Endodermal cell (in vitro differentiated cells): ENCODE measurements at regions not wholly inside any gene's neighbourhood (a gene's known extent, or its start where the extent isn't known, plus 50 kb on each side); places are given as distances from the start of the nearest gene placed in this dataset.

Experiments used
- DNase-seq: peaks from one replicate; pipeline ENCODE4 v3.0.0-alpha.2; 2017
- H3K27ac ChIP-seq: 2 replicates; pipeline ENCODE4 v1.5.1; 2013; ENCODE audit warnings: mild to moderate bottlenecking, low read depth, low read length, moderate library complexity
- H3K27me3 ChIP-seq: 2 replicates; pipeline ENCODE4 v1.6.1; 2013; ENCODE audit warnings: mild to moderate bottlenecking, low read length, moderate library complexity; ENCODE audit not compliant: insufficient read depth, control insufficient read depth, poor library complexity, severe bottlenecking
- H3K36me3 ChIP-seq: 2 replicates; pipeline ENCODE4 v1.7.0; 2013; ENCODE audit warnings: mild to moderate bottlenecking, low read length, moderate library complexity; ENCODE audit not compliant: control insufficient read depth, insufficient read depth
- H3K4me1 ChIP-seq: one replicate; pipeline ENCODE4 v1.7.0; 2013; ENCODE audit warnings: low read length; ENCODE audit not compliant: control insufficient read depth, insufficient read depth
- H3K4me3 ChIP-seq: 2 replicates; pipeline ENCODE4 v1.5.1; 2013; ENCODE audit warnings: mild to moderate bottlenecking, low read length, moderate library complexity
- H3K9ac ChIP-seq: 2 replicates; pipeline ENCODE4 v1.6.1; 2013; ENCODE audit warnings: mild to moderate bottlenecking, low read length, moderate library complexity; ENCODE audit not compliant: poor library complexity, severe bottlenecking; ENCODE audit errors: extremely low read depth
- H3K9me3 ChIP-seq: 2 replicates; pipeline ENCODE4 v1.6.1; 2013; ENCODE audit warnings: mild to moderate bottlenecking, low read length, moderate library complexity; ENCODE audit not compliant: control insufficient read depth
- H3K27ac Mint-ChIP-seq: 2 replicates; pipeline ENCODE4 v1.8.0; 2020; ENCODE audit warnings: mixed read lengths
- H3K27me3 Mint-ChIP-seq: 2 replicates; pipeline ENCODE4 v1.8.0; 2021; ENCODE audit warnings: mild to moderate bottlenecking, mixed read lengths; ENCODE audit not compliant: insufficient read depth
- H3K36me3 Mint-ChIP-seq: 2 replicates; pipeline ENCODE4 v1.8.0; 2020; ENCODE audit warnings: low read depth, mixed read lengths
- H3K4me1 Mint-ChIP-seq: 2 replicates; pipeline ENCODE4 v1.8.0; 2020; ENCODE audit warnings: mixed read lengths
- H3K4me3 Mint-ChIP-seq: 2 replicates; pipeline ENCODE4 v1.8.0; 2020; ENCODE audit warnings: mild to moderate bottlenecking, moderate library complexity, mixed read lengths
- H3K9me3 Mint-ChIP-seq: 2 replicates; pipeline ENCODE4 v1.8.0; 2020; ENCODE audit warnings: mild to moderate bottlenecking, mixed read lengths
- CTCF ChIP-seq: fragments of 200-600 bp; sonication (generic); conservative IDR thresholded peaks from 2 replicates; pipeline ENCODE4 v1.5.0; 2021; ENCODE audit warnings: antibody characterized with exemption, mild to moderate bottlenecking
- WGBS, 2 experiments: methylation state at CpG; one replicate each; pipeline versions ENCODE4 v1.1.5 to v1.1.7; 2013; ENCODE audit warnings: missing lambda C conversion rate in 2 of 2, mixed read lengths in 1 of 2; ENCODE audit not compliant: insufficient coverage in 1 of 2, insufficient read length in 1 of 2; 5-methylcytosine and 5-hydroxymethylcytosine counted together

- no peaks in the 10 kb centered on the region for H3K36me3 Mint-ChIP-seq
- no peaks in the 10 kb centered on the region for H3K36me3 ChIP-seq
- TF ChIP-seq CTCF, result no peak
- H3K4me1 Mint-ChIP-seq, result peaks cover 8% of the 10 kb centered on the region
- H3K4me3 Mint-ChIP-seq, result no peak overlapping the region
- H3K27me3 Mint-ChIP-seq, result no peaks in the 10 kb centered on the region
- H3K27me3 ChIP-seq, result no peaks in the 10 kb centered on the region
- no peak overlapping the region for H3K9ac ChIP-seq
- no peaks in the 10 kb centered on the region for H3K9me3 Mint-ChIP-seq
- DNase-seq, result no peak
- no peaks in the 10 kb centered on the region for H3K9me3 ChIP-seq
- no peak overlapping the region for H3K27ac ChIP-seq
- no peaks in the 10 kb centered on the region for H3K4me1 ChIP-seq
- no peak overlapping the region for H3K4me3 ChIP-seq
- H3K27ac Mint-ChIP-seq, result no peak overlapping the region
- WGBS, 2 experiments, result 79 to 84% methylated on average over 2 to 5 of the region's 5 CpGs
These were observed 333.4 kb downstream of the YTHDC2 start for GRCh38 chr5:113846941-113847340.

- Histone ChIP-seq H3K27me3 (no peaks in the 10 kb centered on the region), H3K36me3 (no peaks in the 10 kb centered on the region), H3K9me3 (no peaks in the 10 kb centered on the region), H3K4me3 (no peak overlapping the region), H3K4me1 (no peaks in the 10 kb centered on the region), H3K27ac (no peak overlapping the region), H3K9ac (no peak overlapping the region)
- Mint-ChIP-seq H3K36me3 (no peaks in the 10 kb centered on the region), H3K4me1 (peaks cover under 1% of the 10 kb centered on the region), H3K9me3 (no peaks in the 10 kb centered on the region), H3K27ac (no peak overlapping the region), H3K4me3 (no peak overlapping the region), H3K27me3 (no peaks in the 10 kb centered on the region)
- no peak for TF ChIP-seq CTCF
- no peak for DNase-seq
These were observed 350.9 kb downstream of the YTHDC2 start for GRCh38 chr5:113864437-113864836.

GRCh38 chr5:113866763-113867162 is 353.3 kb downstream of the YTHDC2 start:
- Mint-ChIP-seq H3K9me3 (no peaks in the 10 kb centered on the region), H3K36me3 (no peaks in the 10 kb centered on the region), H3K27me3 (peaks cover 2% of the 10 kb centered on the region), H3K4me3 (no peak overlapping the region), H3K4me1 (peaks cover 4% of the 10 kb centered on the region), H3K27ac (no peak overlapping the region)
- H3K9me3 ChIP-seq, result no peaks in the 10 kb centered on the region
- no peaks in the 10 kb centered on the region for H3K27me3 ChIP-seq
- no peak overlapping the region for H3K27ac ChIP-seq
- no peak overlapping the region for H3K9ac ChIP-seq
- TF ChIP-seq CTCF, result no peak
- DNase-seq, result no peak
- H3K4me3 ChIP-seq, result no peak overlapping the region
- H3K4me1 ChIP-seq, result no peaks in the 10 kb centered on the region
- no peaks in the 10 kb centered on the region for H3K36me3 ChIP-seq
